PC-9 (cell line): ENCODE measurements at regions not wholly inside any gene's neighbourhood (a gene's known extent, or its start where the extent isn't known, plus 50 kb on each side); places are given as distances from the start of the nearest gene placed in this dataset.

Experiments used
- BruUV-seq: library from RNA; stranded (reverse); fragments of 400-500 nt; replicated peaks from 2 replicates; lab custom pipeline; 2021; lab: Mats Ljungman, UMichigan
- CTCF ChIA-PET: fragments of 300-600 bp; sonication (Branson Sonifier 250); formaldehyde crosslinking; loops from one replicate; lab custom pipeline; 2022; ENCODE audit warnings: antibody characterized with exemption; lab: Charles Lee
- POLR2A ChIA-PET: fragments of 300-600 bp; sonication (Branson Sonifier 250); formaldehyde crosslinking; loops from one replicate; lab custom pipeline; 2022; ENCODE audit warnings: antibody characterized with exemption; ENCODE audit not compliant: unreplicated experiment; lab: Charles Lee
- DNase-seq, 2 experiments: peaks; one replicate each; pipeline versions ENCODE4 v3.0.0 to v3.0.0-alpha.2; 2015 to 2022; ENCODE audit warnings: mixed read lengths in 1 of 2
- H2AFZ ChIP-seq: fragments of 200-600 bp; sonication (generic); 2 replicates; pipeline ENCODE4 v1.8.1; 2017; ENCODE audit warnings: antibody characterized with exemption
- H3F3A ChIP-seq: fragments of 200-600 bp; sonication (generic); 2 replicates; pipeline ENCODE4 v1.8.1; 2017; ENCODE audit warnings: antibody characterized with exemption, mild to moderate bottlenecking, low read depth; ENCODE audit not compliant: insufficient read depth
- H3K27ac ChIP-seq: fragments of 200-600 bp; sonication (generic); 2 replicates; pipeline ENCODE4 v1.6.1; 2016; ENCODE audit warnings: mixed run types
- H3K27me3 ChIP-seq: fragments of 200-600 bp; sonication (generic); 2 replicates; pipeline ENCODE4 v1.6.1; 2016; ENCODE audit warnings: low read depth, mixed run types; ENCODE audit not compliant: insufficient read depth
- H3K36me3 ChIP-seq: fragments of 200-600 bp; sonication (generic); 2 replicates; pipeline ENCODE4 v1.6.1; 2016; ENCODE audit warnings: low read depth, mixed run types
- H3K4me1 ChIP-seq: fragments of 200-600 bp; sonication (generic); replicated peaks from 2 replicates; pipeline ENCODE4 v1.6.1; 2016; ENCODE audit warnings: mixed run types; ENCODE audit not compliant: insufficient read depth
- H3K4me2 ChIP-seq: fragments of 200-600 bp; sonication (generic); 2 replicates; pipeline ENCODE4 v1.6.1; 2017; ENCODE audit warnings: mixed run types
- H3K4me3 ChIP-seq: fragments of 200-600 bp; sonication (generic); 2 replicates; pipeline ENCODE4 v1.6.1; 2016; ENCODE audit warnings: mixed run types
- H3K79me2 ChIP-seq: fragments of 200-600 bp; sonication (generic); 2 replicates; pipeline ENCODE4 v1.6.1; 2017; ENCODE audit warnings: low read depth, mixed run types
- H3K9me2 ChIP-seq: fragments of 200-600 bp; sonication (generic); 2 replicates; pipeline ENCODE4 v1.8.1; 2017; ENCODE audit warnings: mild to moderate bottlenecking; ENCODE audit not compliant: insufficient read depth
- H3K9me3 ChIP-seq: fragments of 200-600 bp; sonication (generic); 2 replicates; pipeline ENCODE4 v1.8.1; 2016; ENCODE audit warnings: low read depth; ENCODE audit not compliant: insufficient read depth
- H4K20me1 ChIP-seq: fragments of 200-600 bp; sonication (generic); 2 replicates; pipeline ENCODE4 v1.8.1; 2017; ENCODE audit not compliant: insufficient read depth
- CTCF ChIP-seq: fragments of 200-600 bp; sonication (generic); conservative IDR thresholded peaks from 2 replicates; pipeline ENCODE4 v1.6.1; 2017; ENCODE audit warnings: mixed run types, antibody characterized with exemption, mild to moderate bottlenecking, moderate library complexity
- EZH2 ChIP-seq: fragments of 200-600 bp; sonication (generic); IDR thresholded peaks from 2 replicates; pipeline ENCODE4 v1.8.0; 2017; ENCODE audit warnings: antibody characterized with exemption, low read depth
- intact Hi-C: fragments of 100-400 bp; cut with micrococcal nuclease; formaldehyde crosslinking; loops from one replicate; pipeline ENCODE4 v1.10.0; 2022; ENCODE audit not compliant: unreplicated experiment

DNA sequence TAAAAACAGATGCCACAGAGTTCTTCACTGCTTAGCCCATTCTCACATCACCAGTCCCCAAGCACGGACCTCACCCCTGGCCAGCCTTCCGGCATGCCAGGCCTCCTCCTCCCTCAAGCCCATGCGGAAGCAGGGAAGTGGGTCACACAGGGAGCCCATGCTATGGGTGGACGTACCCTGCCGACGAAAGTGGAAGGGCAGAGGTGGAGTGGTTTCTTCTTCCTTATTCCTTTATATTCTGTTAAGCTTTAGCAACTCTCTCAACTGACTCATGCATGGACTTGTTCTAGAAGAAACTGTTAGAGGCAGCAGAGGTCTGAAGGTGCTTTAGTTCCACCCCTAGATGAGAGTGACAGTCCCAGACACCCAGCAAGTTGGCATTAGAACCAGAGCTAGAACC is 118.6 kb downstream of the LY86 start:
- intact Hi-C loops = no loop called here
- H2AFZ ChIP-seq = no peak overlapping the region
- CTCF ChIA-PET = no interaction called here
- no peak overlapping the region for H3K27ac ChIP-seq
- no peaks in the 10 kb centered on the region for H3K27me3 ChIP-seq
- H3K9me3 ChIP-seq = no peaks in the 10 kb centered on the region
- no peaks in the 10 kb centered on the region for H3K9me2 ChIP-seq
- no peaks in the 10 kb centered on the region for H3K36me3 ChIP-seq
- DNase-seq = no peak
- no peaks in the 10 kb centered on the region for H4K20me1 ChIP-seq
- H3F3A ChIP-seq = peaks cover 6% of the 10 kb centered on the region; the same call in 1 of the 2 replicates
- no peak overlapping the region for H3K4me2 ChIP-seq
- no TSS peak for BruUV-seq
- TF ChIP-seq CTCF = no peak
- TF ChIP-seq EZH2 = no peak
- no peaks in the 10 kb centered on the region for H3K79me2 ChIP-seq
- peaks cover 7% of the 10 kb centered on the region for H3K4me1 ChIP-seq
- no peak overlapping the region for H3K4me3 ChIP-seq
- POLR2A ChIA-PET = no interaction called here

DNA sequence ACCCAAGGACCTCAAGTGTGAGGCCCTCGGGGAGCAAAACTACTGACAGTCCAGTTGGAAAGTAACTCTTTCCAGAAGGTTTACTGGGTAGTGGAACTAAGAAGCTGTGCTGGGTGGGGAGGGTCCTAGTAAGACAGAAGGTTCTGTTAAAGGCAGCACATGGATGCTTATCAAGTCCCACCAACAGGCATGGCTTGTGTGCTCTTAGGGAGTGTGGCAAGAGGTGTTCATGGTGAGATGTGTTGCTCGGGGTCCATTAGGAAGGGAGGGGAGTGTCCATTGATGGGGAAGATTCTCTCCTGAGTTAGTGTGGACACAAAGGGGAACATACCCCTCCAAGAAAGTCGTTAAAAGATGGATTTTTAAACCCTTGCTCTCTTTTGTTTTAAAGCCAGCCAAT is 120.6 kb downstream of the LY86 start:
- ChIA-PET POLR2A (no interaction called here), CTCF (no interaction called here)
- no peaks in the 10 kb centered on the region for H4K20me1 ChIP-seq
- no peaks in the 10 kb centered on the region for H3K79me2 ChIP-seq
- no peaks in the 10 kb centered on the region for H3K9me3 ChIP-seq
- no peak for DNase-seq
- TF ChIP-seq CTCF (no peak), EZH2 (no peak)
- H2AFZ ChIP-seq = no peak overlapping the region
- H3K4me2 ChIP-seq = no peak overlapping the region
- H3K27me3 ChIP-seq = no peaks in the 10 kb centered on the region
- peaks cover 20% of the 10 kb centered on the region; the same call in 1 of the 2 replicates for H3F3A ChIP-seq
- no peaks in the 10 kb centered on the region for H3K9me2 ChIP-seq
- H3K4me3 ChIP-seq = no peak overlapping the region
- H3K27ac ChIP-seq = no peak overlapping the region
- intact Hi-C loops = no loop called here
- BruUV-seq = no TSS peak
- H3K4me1 ChIP-seq = peaks cover 21% of the 10 kb centered on the region
- no peaks in the 10 kb centered on the region for H3K36me3 ChIP-seq

DNA sequence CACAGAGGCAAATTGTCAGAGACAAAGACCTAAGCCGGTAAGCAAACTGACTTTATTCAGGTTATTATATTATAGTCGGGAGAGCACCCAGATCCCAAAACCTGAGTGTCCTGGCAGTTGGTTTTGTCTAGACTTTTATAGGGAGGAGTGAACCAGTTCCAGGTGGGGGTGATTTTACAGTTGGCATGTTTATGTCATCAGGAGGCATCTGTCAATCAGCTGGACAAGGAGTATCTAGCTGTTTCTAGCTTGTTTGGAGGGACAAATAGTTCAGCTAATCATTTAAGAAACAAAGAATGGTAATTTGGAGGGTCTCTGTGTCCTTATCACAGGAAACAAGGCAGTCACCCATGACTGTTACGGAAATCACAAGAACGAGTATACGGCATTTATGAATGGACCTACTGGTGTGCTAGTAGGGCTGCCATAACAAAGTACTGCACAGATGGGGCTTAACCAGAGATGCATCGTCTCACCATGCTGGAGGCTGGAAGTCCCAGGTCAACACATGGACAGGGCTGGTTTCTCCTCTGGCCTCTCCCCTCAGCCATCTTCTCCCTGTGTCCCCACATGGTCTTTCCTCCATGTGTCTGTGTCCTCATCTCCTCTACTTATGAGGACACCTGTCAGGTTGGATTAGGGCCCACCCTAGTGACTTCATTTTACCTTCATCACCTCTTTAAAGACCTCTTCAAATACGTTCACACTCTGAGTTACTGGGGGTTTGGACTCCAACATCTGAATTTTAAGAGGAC is 122.7 kb downstream of the LY86 start:
- TF ChIP-seq EZH2 (no peak), CTCF (no peak)
- no TSS peak for BruUV-seq
- Histone ChIP-seq H4K20me1 (no peaks in the 10 kb centered on the region), H3K36me3 (no peaks in the 10 kb centered on the region), H3F3A (peaks cover 20% of the 10 kb centered on the region; the same call in 1 of the 2 replicates), H3K4me1 (peaks cover 21% of the 10 kb centered on the region), H3K79me2 (no peaks in the 10 kb centered on the region), H2AFZ (no peak overlapping the region), H3K27me3 (no peaks in the 10 kb centered on the region), H3K27ac (peak overlapping the region; percentile 83; the same call in 1 of the 2 replicates), H3K9me2 (no peaks in the 10 kb centered on the region), H3K4me2 (peak overlapping the region; percentile 72; the same call in 1 of the 2 replicates), H3K9me3 (no peaks in the 10 kb centered on the region), H3K4me3 (no peak overlapping the region)
- DNase-seq = no peak
- ChIA-PET POLR2A (interaction anchor here (0.6 kb wide), 1 partner anchor 11 kb away, joined by 5 read pairs; no protein-coding TSS in a partner anchor), CTCF (no interaction called here)
- intact Hi-C loops = loop anchor here (5.0 kb wide), 1 partner anchor 111 kb away; no protein-coding TSS in a partner anchor
